ENCODE measurements at regions not wholly inside any gene's neighbourhood (a gene's known extent, or its start where the extent isn't known, plus 50 kb on each side); places are given as distances from the start of the nearest gene placed in this dataset.

DNA sequence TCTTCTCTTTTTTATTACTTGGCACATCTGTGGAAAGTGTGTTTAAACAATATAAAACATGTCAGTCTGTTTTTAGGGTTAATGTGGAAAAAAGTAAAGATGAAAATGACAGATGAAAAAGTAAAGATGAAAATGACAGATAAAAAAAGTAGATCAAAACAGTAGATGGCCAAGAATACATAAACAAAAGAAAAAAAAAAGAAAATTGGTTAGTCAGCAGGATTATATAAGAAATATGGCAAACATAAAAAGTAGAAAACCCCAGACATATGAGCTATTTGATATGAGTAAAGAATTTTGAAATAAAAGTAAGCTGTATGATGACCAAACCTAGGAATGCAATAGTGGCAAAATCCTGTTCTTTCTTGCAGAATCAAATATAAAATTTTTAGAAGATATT is 365.7 kb upstream of the AKR1E2 start:
- TF ChIP-seq PAX5 (IDR thresholded peaks at IDR 0.05; ENCODE audit: insufficient read depth, low read length, severe bottlenecking) (no peak), SPI1 (IDR thresholded peaks at IDR 0.05; ENCODE audit: low read depth, low read length) (no peak), POLR2AphosphoS5 (IDR thresholded peaks at IDR 0.05; ENCODE audit: low read depth, low read length) (no peak), TAF1 (IDR thresholded peaks at IDR 0.05; ENCODE audit: low read depth, low read length) (no peak), POLR2A (IDR thresholded peaks at IDR 0.05; ENCODE audit: low read depth, low read length) (no peak), POU2F2 (IDR thresholded peaks at IDR 0.05; ENCODE audit: low read depth, low read length) (no peak)
- FAIRE-seq = no peak

DNA sequence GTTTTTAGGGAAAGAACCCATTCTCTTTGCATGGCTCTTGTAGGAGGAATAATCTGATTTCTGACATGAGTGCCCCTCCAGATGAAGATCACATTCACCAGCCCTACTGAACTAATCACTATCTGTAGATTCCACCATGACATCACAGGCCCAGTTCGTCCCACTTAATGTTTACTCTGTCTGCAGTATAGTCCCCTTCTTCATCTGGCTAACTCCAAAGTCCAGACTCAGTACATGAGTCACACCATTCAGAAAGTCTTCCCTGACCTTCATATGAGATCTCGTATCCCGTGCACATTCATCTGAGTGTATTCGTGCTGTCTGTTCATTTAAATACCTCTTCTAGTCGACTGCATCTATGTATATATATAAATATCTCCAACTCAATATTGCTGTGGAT is 366.5 kb upstream of the AKR1E2 start:
- FAIRE-seq (no peak), DNase-seq (ENCODE audit: insufficient read length, low spot score) (no peak)
- TF ChIP-seq SPI1 (IDR thresholded peaks at IDR 0.05; ENCODE audit: low read depth, low read length) = no peak
- TF ChIP-seq POU2F2 (IDR thresholded peaks at IDR 0.05; ENCODE audit: low read depth, low read length) = no peak

More for the DNA sequence above, 365.7 kb upstream of the AKR1E2 start:
- no peak for DNase-seq (ENCODE audit: insufficient read length, low spot score)

DNA sequence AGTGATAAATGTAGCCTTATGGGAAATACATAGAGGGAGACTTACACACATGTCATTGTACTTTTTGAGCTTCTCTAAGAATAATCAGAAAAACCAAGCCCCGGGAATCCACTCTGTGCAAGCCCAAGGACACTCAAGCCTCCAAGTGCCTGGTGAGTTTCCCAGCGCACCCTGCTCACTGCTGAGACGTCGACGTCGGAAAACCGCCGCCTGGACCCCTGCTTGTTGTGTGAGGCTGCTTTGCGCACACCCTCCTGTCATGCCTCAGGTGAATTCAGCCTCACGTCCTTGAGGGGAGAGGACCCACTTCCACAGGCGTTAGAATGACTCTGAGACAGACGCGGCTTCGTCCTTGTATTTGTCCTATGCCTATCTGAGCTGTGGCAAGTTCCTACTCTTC is 368.4 kb upstream of the AKR1E2 start:
- no peak for FAIRE-seq
- TF ChIP-seq PAX5 (IDR thresholded peaks at IDR 0.05; ENCODE audit: insufficient read depth, low read length, severe bottlenecking) (no peak), POLR2AphosphoS5 (IDR thresholded peaks at IDR 0.05; ENCODE audit: low read depth, low read length) (no peak), POU2F2 (IDR thresholded peaks at IDR 0.05; ENCODE audit: low read depth, low read length) (no peak), TAF1 (IDR thresholded peaks at IDR 0.05; ENCODE audit: low read depth, low read length) (no peak), SPI1 (IDR thresholded peaks at IDR 0.05; ENCODE audit: low read depth, low read length) (no peak), POLR2A (IDR thresholded peaks at IDR 0.05; ENCODE audit: low read depth, low read length) (no peak)
- DNase-seq (ENCODE audit: insufficient read length, low spot score) = no peak

DNA sequence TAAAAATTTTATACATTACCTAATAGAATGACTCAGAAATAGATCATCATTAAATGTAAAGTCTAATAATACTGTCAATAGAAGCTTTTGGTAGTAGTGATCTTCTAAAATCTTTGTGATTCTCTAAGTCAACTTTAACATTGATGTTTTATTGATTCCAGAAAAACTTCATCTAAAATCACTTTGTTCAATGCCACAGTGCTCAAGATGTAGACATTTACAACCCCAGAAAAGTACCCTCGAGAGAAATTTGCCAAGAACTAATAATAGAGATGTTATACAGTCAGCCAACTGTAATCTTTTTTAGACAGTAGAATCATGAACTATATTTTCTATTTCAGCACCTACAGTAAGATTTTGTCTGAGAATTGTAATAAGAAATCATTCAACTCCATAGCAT is 369.2 kb upstream of the AKR1E2 start:
- DNase-seq (ENCODE audit: insufficient read length, low spot score) = no peak
- FAIRE-seq = no peak
- TF ChIP-seq TAF1 (IDR thresholded peaks at IDR 0.05; ENCODE audit: low read depth, low read length) = no peak
- no peak for TF ChIP-seq PAX5 (IDR thresholded peaks at IDR 0.05; ENCODE audit: insufficient read depth, low read length, severe bottlenecking)
- TF ChIP-seq POLR2AphosphoS5 (IDR thresholded peaks at IDR 0.05; ENCODE audit: low read depth, low read length) = no peak
- no peak for TF ChIP-seq POU2F2 (IDR thresholded peaks at IDR 0.05; ENCODE audit: low read depth, low read length)
- no peak for TF ChIP-seq SPI1 (IDR thresholded peaks at IDR 0.05; ENCODE audit: low read depth, low read length)
- TF ChIP-seq POLR2A (IDR thresholded peaks at IDR 0.05; ENCODE audit: low read depth, low read length) = no peak

DNA sequence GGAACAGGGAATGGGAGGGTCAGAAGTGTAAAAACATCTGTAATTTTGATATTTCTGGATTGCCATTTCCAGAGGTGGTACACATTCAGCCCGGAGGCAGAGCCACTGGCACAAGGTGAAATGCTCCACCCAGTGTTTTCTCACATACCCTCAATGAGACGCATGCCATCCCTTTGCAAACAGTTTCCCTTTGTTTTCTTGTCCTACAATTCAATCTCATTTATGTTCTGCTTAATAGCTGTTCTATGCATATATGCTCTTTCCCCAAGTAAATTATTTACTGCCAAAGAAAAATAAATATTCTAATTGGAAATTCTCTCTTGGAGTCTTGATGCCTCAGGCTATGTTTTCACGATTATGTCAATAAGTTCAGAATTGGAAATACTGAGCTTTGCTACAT is 369.7 kb upstream of the AKR1E2 start:
- DNase-seq (ENCODE audit: insufficient read length, low spot score) = no peak
- TF ChIP-seq POLR2A (IDR thresholded peaks at IDR 0.05; ENCODE audit: low read depth, low read length) = no peak
- TF ChIP-seq SPI1 (IDR thresholded peaks at IDR 0.05; ENCODE audit: low read depth, low read length) = no peak
- TF ChIP-seq PAX5 (IDR thresholded peaks at IDR 0.05; ENCODE audit: insufficient read depth, low read length, severe bottlenecking) = no peak
- no peak for TF ChIP-seq POLR2AphosphoS5 (IDR thresholded peaks at IDR 0.05; ENCODE audit: low read depth, low read length)
- TF ChIP-seq TAF1 (IDR thresholded peaks at IDR 0.05; ENCODE audit: low read depth, low read length) = no peak
- TF ChIP-seq POU2F2 (IDR thresholded peaks at IDR 0.05; ENCODE audit: low read depth, low read length) = no peak
- no peak for FAIRE-seq

DNA sequence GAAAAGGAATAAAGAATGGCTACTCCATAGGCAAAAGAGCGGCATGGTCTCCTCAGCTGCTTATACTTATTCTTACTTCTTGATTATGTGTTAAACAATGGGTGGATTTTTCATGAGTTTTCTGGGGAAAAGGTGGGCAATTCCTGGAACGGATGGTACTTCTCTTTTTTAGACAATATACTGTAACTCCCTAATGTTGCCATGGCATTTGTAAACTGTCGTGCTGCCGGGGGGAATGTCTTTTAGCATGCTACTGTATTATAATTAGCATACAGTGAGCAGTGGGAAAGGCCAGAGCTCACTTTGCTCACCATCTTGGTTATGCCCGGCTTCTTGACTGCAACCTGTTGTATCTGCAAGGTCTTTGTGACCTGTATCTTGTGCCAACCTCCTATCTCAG is 372.1 kb upstream of the AKR1E2 start:
- TF ChIP-seq POLR2AphosphoS5 (IDR thresholded peaks at IDR 0.05; ENCODE audit: low read depth, low read length) (no peak), POU2F2 (IDR thresholded peaks at IDR 0.05; ENCODE audit: low read depth, low read length) (no peak), POLR2A (IDR thresholded peaks at IDR 0.05; ENCODE audit: low read depth, low read length) (no peak), TAF1 (IDR thresholded peaks at IDR 0.05; ENCODE audit: low read depth, low read length) (no peak), SPI1 (IDR thresholded peaks at IDR 0.05; ENCODE audit: low read depth, low read length) (no peak), PAX5 (IDR thresholded peaks at IDR 0.05; ENCODE audit: insufficient read depth, low read length, severe bottlenecking) (no peak)
- no peak for FAIRE-seq
- no peak for DNase-seq (ENCODE audit: insufficient read length, low spot score)

DNA sequence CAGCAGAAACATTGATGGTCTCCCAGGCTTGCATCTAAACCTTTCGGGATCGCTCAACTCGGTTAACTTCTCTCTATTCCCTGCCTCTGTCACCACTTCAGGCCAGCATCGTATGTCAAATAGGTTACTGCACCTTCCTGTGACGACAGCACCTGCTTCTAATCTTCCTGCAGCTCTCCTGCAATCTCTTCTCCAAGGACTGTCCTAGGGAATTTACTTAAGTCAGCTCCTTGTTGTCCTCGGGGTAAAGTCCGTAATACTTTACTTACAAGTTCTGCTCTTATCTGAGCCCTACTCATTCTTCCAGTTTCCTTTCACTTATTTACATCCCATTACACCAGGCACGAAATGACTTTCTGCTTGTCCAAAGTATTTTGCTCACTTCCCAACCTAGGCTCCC is 372.7 kb upstream of the AKR1E2 start:
- FAIRE-seq (no peak), DNase-seq (ENCODE audit: insufficient read length, low spot score) (no peak)
- TF ChIP-seq PAX5 (IDR thresholded peaks at IDR 0.05; ENCODE audit: insufficient read depth, low read length, severe bottlenecking) (no peak), TAF1 (IDR thresholded peaks at IDR 0.05; ENCODE audit: low read depth, low read length) (no peak), POU2F2 (IDR thresholded peaks at IDR 0.05; ENCODE audit: low read depth, low read length) (no peak), POLR2AphosphoS5 (IDR thresholded peaks at IDR 0.05; ENCODE audit: low read depth, low read length) (no peak), SPI1 (IDR thresholded peaks at IDR 0.05; ENCODE audit: low read depth, low read length) (no peak), POLR2A (IDR thresholded peaks at IDR 0.05; ENCODE audit: low read depth, low read length) (no peak)

DNA sequence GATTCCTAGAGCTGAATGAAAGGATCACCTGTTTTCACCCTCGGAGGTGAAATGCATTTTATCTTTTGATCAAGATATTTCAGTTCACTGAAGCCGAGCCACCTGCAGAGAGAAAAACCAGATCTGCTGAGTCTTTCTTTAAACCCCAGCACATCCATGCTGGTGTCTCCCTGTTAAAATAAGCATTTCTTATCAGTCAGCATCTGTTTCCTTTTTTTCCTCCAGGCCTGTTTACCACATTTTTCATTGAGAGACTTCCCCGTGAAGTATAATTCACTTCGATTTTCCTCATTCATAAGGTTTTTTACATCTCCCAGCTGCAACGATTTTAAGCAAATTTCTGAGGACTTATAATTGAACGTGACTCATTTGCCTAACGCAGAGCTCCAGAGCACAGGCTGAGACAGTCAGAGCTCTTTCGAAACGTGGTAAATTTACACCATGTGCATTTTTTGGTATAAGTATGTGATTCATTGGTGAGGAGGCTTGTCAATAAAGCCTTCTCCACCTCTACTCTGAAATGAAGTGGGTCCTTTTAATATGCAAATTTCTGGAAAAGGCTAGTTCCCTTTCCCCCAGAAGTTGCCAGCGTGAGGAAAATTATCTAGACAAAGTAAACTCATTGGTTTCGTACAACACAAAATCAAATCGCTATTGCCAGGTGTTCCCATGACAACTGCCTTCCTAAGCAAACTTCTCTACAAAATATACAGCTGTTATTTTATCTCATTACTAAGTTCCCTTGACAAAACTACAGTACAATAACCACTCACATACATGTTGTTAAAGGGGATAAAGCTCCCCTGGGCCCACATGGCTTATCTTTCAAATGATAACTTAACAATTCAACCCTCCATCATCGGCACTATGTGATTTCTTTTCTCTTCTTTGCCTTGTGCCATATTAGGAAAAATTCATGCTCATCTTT is 374.8 kb upstream of the AKR1E2 start:
- FAIRE-seq (no peak), DNase-seq (ENCODE audit: insufficient read length, low spot score) (no peak)

DNA sequence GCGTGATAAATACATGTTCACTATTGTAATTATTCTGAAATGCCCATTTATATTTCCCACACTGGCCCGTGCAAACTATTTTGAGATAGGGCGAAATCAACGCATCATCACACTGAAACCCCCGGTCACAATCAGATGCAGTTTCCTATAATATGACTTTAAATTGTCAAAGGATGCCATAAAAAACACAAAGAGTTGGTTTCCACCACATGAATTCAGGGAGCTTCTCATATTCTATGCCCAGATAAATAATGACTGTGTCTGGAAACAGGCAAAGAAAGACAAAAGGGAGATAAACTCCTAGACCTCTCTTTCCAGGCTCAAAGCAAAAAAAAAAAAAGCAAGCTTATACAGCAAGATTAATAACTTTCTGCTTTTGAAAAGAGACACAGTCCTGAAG is 375.8 kb upstream of the AKR1E2 start:
- DNase-seq (ENCODE audit: insufficient read length, low spot score) (no peak), FAIRE-seq (no peak)
- TF ChIP-seq POLR2AphosphoS5 (IDR thresholded peaks at IDR 0.05; ENCODE audit: low read depth, low read length) (no peak), POLR2A (IDR thresholded peaks at IDR 0.05; ENCODE audit: low read depth, low read length) (no peak), SPI1 (IDR thresholded peaks at IDR 0.05; ENCODE audit: low read depth, low read length) (no peak), TAF1 (IDR thresholded peaks at IDR 0.05; ENCODE audit: low read depth, low read length) (no peak), POU2F2 (IDR thresholded peaks at IDR 0.05; ENCODE audit: low read depth, low read length) (no peak), PAX5 (IDR thresholded peaks at IDR 0.05; ENCODE audit: insufficient read depth, low read length, severe bottlenecking) (no peak)

More for the DNA sequence above, 374.8 kb upstream of the AKR1E2 start:
- TF ChIP-seq POLR2AphosphoS5 (IDR thresholded peaks at IDR 0.05; ENCODE audit: low read depth, low read length) = no peak
- no peak for TF ChIP-seq PAX5 (IDR thresholded peaks at IDR 0.05; ENCODE audit: insufficient read depth, low read length, severe bottlenecking)
- no peak for TF ChIP-seq POLR2A (IDR thresholded peaks at IDR 0.05; ENCODE audit: low read depth, low read length)
- TF ChIP-seq POU2F2 (IDR thresholded peaks at IDR 0.05; ENCODE audit: low read depth, low read length) = no peak
- TF ChIP-seq TAF1 (IDR thresholded peaks at IDR 0.05; ENCODE audit: low read depth, low read length) = no peak
- TF ChIP-seq SPI1 (IDR thresholded peaks at IDR 0.05; ENCODE audit: low read depth, low read length) = no peak
